GM19324 (cell line): ENCODE measurements at regions not wholly inside any gene's neighbourhood (a gene's known extent, or its start where the extent isn't known, plus 50 kb on each side); places are given as distances from the start of the nearest gene placed in this dataset.

ENCODE experiments used
- ATAC-seq: cut with Tn5 transposase; IDR thresholded peaks from one replicate; pipeline ENCODE4 v1.9.1; 2021; ENCODE audit warnings: mild to moderate bottlenecking, moderate library complexity; ENCODE audit not compliant: unreplicated experiment, low FRiP score

DNA sequence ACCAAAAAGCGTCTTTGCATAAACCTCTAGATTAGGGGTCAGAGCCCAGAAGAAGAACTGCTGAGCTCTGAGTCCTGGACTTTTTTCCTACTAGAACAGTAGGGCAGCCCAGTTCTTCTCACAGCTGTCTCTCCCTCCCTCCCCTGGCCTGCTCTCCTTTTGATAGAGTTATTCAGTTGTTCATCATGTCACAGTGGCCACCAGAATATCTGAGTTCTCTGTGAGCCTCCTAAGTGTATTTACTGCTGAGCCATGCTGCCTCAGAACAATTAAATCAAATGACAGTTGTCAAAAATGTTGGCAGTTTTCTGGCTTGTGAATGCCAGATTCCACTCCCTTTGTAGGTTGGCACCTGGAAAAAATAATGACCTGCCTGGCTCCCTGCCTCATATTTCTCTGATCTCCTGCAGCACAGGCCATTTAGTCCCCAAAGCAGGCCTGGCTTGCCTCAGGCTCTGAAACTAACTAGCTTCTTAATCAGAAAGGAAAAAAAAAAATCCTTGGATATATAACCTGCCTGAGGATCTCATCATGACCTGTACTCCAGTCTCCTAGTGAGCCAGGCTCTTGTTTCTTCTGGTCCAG lies 377.4 kb upstream of the LARGE1 start:
- no peak for ATAC-seq

DNA sequence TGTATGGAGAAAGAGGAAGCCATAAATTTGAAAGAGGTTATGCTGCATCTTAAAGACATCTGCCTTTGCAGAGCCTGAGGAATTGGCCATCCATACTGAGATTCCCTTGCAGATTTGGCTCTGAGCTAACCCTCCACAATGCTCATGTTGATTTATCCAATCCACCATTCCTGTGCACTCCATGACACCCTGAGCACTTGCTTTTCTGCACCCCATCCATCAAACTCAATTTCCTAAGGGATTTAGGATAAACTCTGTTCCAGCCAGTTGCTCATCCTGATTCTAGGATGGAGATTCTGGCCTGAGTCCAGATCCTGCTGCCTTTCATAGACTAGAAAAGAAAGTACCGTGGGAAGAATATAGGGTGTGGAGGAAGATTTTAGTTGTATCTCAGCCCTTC lies 379.2 kb upstream of the LARGE1 start:
- no peak for ATAC-seq

DNA sequence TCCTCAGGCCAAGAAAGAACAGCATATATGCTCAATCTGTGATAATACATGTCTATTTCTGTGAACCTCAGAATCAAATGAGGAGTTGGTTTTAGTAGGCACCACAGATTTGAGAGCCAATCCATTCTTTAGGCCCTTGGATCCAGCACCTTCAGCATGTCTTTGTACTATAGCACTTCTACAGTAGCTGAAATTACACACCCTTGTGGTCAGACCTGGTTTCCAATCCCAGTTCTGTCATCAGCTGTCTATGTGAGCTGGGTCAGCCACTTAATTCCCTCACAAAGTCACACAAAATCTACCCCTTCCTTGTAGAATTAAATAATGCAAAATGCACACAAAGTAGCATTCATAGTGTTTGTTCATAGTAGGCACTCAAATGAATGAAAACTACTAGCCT lies 381.3 kb upstream of the LARGE1 start:
- ATAC-seq, result no peak

DNA sequence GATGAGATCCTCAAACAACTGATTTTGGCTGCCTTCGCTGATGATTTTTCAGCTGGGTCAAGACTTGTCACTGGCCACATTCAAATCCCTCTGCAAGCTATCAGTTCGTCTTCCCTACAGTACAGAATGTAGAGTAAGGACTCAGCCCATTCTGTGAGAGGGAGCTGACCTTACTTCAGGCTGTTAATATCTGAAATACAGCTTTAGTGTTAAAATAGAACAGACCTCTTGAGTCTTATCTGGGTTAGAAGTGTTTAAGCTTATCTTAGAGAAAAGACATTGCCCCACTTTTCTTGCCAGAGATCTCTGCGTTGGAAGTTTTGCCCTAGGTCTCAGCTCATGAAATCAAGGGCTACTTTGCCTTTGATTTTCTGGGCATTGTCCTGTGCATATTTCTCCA lies 383.4 kb upstream of the LARGE1 start:
- ATAC-seq, result no peak

DNA sequence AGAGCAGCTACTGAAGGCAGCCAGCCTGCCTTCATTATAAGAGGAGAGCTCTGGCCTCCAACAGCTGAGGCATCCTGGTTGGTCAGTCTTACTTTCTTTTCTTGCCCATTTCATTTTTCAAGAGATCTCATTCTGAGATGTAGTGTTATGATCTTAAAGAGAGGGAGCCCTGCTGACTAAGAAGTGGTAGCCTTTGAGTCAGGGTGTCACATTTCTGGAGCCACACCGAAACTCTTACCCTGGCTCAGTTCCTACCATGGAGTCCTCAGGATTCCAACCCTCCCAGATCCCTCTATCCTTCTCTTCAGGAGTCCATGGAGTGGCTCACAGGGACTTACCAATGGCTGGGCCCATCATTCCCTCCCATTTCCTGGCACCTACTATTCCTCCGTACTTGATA lies 386.1 kb upstream of the LARGE1 start:
- no peak for ATAC-seq

DNA sequence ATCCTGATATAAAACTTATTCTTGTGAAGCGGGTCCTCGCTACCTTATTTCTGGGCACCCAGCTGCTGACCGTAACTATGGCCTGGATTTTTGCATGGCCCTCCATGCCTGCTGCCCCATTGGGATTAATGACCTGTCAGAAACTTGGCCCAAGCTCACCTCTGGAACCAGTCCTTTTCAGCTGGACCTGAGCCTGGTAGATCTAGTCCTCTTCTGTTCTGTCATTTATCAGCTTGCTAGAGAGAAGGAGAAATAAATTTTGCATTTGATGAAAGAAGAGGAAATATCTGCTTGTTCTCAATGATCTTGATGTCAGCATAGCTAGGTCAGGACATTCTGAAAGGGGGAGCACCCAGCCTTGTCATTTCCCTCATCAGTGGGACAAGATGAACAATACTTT lies 387.8 kb upstream of the LARGE1 start:
- no peak for ATAC-seq

DNA sequence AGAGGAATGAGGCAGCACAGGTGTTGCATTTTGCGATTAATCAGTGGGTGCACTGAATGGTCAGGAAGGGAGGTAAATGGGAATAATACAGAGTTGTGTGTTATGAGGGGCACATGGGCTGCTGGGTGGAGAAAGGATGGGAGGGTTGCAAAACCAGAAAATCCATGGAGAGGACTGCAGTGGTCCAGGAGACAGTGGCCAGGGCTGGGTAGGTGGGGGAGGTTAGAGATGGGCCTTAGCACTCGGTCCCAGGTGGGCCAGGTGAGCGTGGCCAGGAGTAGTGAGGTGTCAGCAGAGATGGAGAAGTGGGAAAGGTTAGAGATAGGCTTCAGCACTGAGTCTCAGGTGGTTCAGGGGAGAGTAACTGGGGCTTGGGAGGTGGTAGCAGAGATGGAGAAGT lies 399.1 kb upstream of the LARGE1 start:
- no peak for ATAC-seq

DNA sequence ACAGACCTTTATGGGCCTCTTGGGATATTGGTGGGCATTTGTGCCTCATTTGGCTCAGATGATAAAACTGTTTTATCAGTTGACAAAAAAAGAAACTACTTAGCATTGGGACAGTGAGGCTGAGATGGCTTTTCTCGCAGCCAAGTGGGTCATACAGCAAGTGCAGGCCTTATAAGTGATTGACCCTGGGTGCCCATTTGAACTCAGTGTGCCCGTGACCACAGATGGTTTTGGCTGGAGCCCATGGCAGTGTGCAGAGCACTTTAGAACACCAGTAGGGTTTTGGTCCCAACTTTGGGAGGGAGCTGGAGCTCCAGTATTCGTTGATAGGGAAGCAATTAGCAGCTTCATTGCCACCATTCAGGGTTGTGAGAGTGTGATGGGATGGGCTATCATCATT lies 404.5 kb upstream of the LARGE1 start:
- ATAC-seq, result no peak

DNA sequence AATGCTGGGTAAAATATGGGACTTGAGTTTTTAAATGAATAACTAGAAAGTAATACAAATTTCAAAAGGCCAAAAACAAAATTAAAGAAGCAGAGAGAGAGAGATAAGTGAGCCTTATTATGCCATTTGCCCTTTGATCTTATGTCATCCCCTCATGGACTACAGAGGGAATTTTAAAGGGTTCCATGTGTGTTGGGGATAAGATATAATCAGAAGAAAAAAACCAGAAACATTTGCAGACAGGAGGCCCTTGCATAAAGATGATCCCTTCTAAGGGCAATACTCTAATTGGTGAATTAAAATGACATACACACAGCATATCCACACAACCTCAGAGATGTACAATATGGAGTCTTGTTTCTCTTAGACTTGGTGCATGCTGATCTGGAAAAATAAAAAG lies 406.6 kb upstream of the LARGE1 start:
- ATAC-seq, result no peak

DNA sequence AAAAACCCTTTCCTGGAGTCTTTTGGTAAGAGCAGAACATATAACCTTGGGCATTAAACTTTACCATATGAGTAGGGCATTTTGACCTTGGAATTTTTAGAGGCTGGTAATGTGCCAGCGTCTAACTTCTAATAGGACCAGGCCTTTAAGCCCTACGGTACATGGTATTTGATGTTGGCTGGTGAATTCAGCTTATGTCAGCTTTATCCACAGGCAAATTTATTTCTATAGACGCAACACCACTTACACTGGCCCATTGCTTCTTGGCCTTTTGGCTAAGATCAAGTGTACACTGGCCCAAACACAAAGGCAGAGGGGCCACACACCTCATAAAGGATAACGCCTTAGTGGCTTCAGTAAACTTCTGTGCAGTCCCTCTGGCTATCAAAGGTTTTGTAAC lies 410.2 kb upstream of the LARGE1 start:
- no peak for ATAC-seq

DNA sequence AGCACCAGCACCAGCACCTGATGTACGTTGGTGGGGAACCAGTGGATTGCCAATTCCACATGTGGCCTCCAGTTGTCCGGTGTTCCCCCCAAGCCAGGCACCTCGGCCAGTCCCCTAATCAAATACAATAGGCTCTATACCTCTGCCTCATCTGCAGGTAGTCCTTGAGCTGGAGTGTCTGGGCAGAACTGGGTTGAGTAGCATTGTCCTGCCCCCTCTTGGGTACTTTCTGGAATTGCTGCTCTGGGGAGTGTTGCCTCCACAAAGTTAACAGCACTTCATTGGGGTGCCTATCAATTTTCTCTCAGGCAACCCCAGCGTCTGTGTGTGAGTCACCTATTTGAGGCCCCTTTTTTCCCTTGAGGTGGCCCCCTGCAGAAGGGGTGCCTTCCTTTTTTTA lies 413.0 kb upstream of the LARGE1 start:
- ATAC-seq, result no peak

DNA sequence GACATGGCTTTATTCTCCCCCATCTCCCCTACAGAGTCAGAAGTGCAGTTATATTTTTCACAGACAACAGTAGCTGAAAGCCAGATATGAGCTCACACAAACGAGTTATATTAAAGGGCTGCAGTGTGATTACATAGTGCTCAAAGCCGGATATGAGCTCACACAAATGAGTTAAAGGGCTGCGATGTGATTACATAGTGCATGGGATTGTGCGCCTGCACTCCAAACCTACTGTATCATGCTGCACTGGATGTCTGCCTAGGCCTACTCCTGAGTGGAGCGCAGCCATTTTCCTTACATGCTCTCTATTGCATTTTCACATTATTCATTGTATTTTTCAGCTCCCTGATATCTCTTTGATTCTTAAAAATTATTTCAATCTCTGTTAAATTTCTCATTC lies 414.6 kb upstream of the LARGE1 start:
- ATAC-seq, result no peak

DNA sequence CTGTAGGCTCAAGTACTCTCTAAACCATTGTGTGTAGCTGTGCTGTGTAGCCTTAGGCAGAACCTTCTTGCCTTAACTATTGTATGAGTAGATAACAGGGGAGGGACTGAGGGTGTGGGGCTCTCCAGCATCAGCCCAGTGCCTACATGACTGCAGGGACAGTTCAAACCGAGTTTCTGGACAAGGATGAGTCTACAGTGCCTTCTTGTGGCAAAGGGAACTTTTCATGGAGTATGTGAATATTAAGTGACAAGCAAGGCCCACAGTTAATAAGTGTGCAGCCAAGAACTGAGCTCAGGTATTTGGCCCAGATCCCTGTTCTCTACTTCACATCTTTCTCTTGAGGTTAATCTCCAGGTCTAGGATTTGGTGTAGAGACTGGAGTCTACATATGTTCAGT lies 424.4 kb upstream of the LARGE1 start:
- no peak for ATAC-seq

DNA sequence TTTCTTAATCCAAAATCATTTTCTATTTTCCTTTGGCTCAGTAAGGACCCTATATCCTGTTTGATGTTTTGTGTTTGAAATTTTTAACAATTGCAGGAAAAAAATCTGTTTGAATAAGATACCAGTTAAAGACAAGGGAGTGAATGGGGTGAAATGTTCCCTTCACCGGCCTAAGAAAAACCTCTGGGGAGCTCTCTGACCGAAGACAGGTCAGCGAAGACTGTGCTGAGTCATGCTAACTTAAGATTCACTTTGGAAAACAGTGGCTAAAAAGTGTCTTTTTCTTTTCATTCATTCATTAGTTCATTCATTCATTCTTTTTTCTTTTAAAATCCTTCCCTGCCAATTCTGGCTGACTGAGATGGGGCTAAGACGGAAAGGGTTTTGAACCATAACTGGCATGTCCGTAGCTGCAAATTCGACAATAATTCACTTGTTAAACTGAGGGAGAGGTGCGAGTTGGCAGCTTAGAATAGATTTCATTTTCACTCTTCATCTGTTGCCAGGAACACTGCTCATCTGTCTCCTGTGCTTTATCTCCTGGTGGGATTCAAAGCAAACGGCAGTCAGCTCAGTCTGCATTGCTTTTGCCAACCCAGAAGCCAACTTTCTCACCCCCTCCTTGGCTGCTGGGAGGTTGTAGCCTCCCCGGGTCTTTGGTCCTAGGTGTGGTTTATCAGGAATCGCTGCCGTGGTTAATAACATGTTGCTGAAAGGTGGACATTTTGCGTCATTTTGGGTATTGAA lies 434.0 kb upstream of the LARGE1 start:
- ATAC-seq, result no peak

DNA sequence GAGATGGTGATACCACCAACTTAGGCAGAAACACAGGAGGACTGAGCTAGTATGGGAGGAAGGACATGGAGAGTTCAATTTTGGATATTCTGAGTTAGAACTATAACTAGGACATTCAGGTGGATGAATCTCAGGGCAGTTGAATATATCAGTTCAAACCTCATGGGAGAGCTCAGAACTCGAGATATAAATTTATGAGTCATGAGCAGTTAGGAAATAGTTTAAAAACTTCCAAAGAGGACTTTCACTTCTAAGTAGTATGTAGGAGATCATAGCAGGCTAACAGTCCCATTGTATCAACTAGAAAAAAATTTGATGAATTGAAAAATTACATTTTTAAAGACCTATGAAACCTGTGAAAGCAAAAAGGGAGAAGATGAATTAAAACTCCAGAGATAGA lies 436.2 kb upstream of the LARGE1 start:
- ATAC-seq, result no peak

DNA sequence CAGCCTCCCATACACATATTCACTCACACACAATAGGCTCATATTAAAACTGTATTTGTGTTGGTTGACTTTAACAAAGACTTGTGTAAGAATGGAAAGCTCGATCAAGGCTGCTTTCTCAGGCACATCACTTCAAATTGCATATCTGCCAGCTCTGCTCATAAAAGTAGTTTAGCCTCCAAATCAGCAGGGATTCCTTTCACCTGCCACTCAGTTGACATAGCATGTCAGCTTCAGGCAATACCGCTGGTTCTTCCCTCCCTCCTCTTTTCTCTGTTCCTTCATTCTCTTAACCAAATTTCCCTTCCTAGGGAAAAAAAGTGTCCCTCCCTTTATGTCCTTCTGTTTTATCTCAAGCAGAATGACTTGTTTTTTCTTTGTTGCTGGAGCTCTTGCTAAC lies 450.4 kb upstream of the LARGE1 start:
- ATAC-seq, result no peak

DNA sequence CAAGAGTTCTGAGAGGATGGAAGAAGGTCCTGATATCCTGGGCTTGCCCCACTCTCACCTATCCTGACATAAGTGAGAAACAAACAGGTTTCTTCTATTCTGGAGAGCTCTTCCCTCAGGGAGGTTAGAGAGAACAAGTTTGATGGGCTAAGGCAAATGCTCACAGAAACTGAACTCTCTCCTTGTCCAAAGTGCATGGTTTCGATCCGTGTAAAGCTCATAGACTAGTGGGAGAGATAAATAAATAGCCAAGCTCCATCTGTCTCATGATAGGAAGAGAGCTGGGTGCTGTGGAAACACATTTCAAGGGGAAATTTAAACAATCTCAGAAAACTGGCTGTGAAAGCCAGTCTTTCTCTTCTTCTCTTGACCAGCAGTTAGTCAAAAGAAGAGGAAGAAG lies 459.5 kb upstream of the LARGE1 start:
- ATAC-seq, result no peak

DNA sequence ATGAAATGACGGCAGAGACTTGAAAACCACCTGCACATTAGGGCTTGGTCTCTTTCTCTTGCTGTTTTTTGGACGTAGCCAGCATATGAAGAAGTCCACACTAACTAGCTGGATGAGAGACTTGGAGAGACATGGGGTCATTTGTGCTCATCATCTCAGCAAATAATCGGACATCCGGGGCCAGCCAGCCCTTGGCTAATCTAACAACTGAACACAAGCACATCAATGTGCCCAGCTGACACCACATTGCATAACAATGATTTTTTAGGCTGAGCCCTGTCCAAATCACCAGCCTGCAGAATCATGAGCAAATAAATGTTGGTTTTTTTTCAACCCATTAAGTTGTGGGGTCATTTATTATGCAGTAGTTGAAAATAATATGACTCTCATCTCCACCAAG lies 460.3 kb upstream of the LARGE1 start:
- no peak for ATAC-seq

DNA sequence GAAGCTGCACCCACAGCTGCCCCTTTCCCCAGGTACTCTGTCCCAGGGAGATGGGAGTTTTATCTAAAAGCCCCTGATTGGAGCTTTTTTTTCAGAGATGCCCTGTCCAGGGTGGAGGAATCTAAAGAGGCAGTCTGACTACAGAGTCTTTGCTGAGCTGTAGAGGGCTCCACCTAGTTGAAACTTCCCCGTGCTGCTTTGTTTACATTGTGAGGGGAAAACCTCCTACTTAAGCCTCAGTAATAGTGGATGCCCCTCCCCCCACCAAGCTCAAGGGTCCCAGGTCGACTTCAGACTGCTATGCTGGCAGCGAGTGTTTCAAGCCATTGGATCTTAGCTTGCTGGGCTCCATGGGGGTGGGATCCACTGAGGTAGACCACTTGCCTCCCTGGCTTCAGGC lies 470.1 kb upstream of the LARGE1 start:
- ATAC-seq, result no peak

DNA sequence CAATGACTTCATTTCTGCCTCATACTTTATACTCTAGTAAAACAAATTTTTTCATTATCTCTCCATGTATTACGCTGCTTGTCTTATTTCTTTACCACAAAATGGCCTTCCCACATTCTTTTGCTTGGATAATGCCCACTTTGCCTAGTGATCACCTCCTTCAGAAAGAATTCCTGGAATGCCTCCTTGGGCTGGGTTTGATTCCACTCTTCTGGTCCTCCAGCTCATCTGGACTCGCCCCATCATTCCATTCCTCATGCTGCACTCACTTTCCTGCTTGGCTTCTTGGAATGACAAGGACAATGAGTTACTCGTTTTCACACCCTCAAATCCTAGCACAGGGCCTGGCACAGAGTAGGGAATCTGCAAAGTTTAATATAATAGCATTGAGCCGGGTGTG lies 475.1 kb upstream of the LARGE1 start:
- ATAC-seq, result no peak

DNA sequence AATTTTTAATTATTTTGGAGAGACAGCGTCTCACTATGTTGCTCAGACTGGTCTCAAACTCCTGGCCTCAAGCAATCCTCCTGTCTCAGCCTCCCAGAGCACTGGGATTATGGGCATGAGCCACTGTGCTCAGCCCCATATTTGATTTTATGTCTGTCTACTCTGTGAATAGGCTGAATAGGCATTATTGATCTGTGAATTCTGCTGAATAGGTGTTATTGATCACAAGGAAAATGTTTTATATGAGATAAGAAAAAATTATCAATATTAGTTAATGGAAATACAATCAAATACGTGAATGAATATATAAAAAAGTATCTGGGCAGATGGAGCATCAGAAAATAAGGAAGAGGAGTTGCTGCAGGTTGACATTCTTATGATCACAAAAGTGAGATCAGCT lies 483.4 kb upstream of the LARGE1 start:
- ATAC-seq, result no peak

DNA sequence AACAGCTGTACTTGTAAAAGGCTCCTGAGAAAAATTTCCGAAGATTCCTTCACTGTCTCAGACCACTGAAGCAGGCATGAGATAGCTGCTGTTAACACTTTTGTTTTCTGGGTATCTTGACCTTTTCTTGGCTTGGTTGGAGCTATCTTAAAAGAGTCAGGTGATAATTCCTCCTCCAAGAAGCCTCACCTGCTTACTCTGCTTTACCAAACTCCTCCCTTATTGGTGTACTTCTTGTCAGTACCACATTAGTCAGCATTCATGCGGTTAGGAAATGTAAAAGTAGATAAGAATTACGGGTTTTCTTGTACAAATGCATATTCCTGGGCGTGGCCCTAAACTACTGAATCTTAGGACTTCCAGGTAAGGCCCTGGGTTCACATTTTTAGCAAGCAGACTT lies 489.8 kb upstream of the LARGE1 start:
- no peak for ATAC-seq
